GM06990 (cell line): ENCODE measurements at regions not wholly inside any gene's neighbourhood (a gene's known extent, or its start where the extent isn't known, plus 50 kb on each side); places are given as distances from the start of the nearest gene placed in this dataset.

Experiments used
- DNase-seq: peaks from one replicate; pipeline ENCODE4 v3.0.0-alpha.2; 2011; ENCODE audit not compliant: insufficient read length; ENCODE audit errors: extremely low read depth
- H3K27me3 ChIP-seq: replicated peaks from 2 replicates; pipeline ENCODE4 v1.6.0; 2011; ENCODE audit warnings: low read length; ENCODE audit not compliant: control insufficient read depth, insufficient read depth
- H3K36me3 ChIP-seq: 2 replicates; pipeline ENCODE4 v1.5.1; 2011; ENCODE audit warnings: low read length; ENCODE audit not compliant: control insufficient read depth, insufficient read depth
- H3K4me3 ChIP-seq: replicated peaks from 2 replicates; pipeline ENCODE4 v1.5.1; 2011; ENCODE audit warnings: low read depth, mild to moderate bottlenecking, control low read depth, low read length
- CTCF ChIP-seq: IDR thresholded peaks from 2 replicates; pipeline ENCODE4 v1.5.1; 2011; ENCODE audit warnings: low read length, control low read depth, mild to moderate bottlenecking, inconsistent platforms; ENCODE audit not compliant: insufficient read depth, poor library complexity, severe bottlenecking

- H3K27me3 ChIP-seq = no peaks in the 10 kb centered on the region
- H3K4me3 ChIP-seq = no peak overlapping the region
- no peaks in the 10 kb centered on the region for H3K36me3 ChIP-seq
- no peak for DNase-seq
- TF ChIP-seq CTCF = no peak
These were observed 54.9 kb upstream of the SMOC2 start for GRCh38 chr6:168385858-168386735.

GRCh38 chr6:168386973-168387372 lies 54.0 kb upstream of the SMOC2 start:
- Histone ChIP-seq H3K27me3 (no peaks in the 10 kb centered on the region), H3K36me3 (no peaks in the 10 kb centered on the region), H3K4me3 (no peak overlapping the region)
- no peak for DNase-seq
- TF ChIP-seq CTCF = no peak

- no peaks in the 10 kb centered on the region for H3K36me3 ChIP-seq
- TF ChIP-seq CTCF = no peak
- no peak overlapping the region for H3K4me3 ChIP-seq
- H3K27me3 ChIP-seq = no peaks in the 10 kb centered on the region
- DNase-seq = no peak
These were observed 53.6 kb upstream of the SMOC2 start for GRCh38 chr6:168387426-168387825.

GRCh38 chr6:168387911-168388310 lies 53.1 kb upstream of the SMOC2 start:
- no peak overlapping the region for H3K4me3 ChIP-seq
- no peaks in the 10 kb centered on the region for H3K27me3 ChIP-seq
- H3K36me3 ChIP-seq = no peaks in the 10 kb centered on the region
- TF ChIP-seq CTCF = no peak
- no peak for DNase-seq

- DNase-seq = no peak
These were observed 52.0 kb upstream of the SMOC2 start for GRCh38 chr6:168388641-168389633.

More at GRCh38 chr6:168388641-168389633, 52.0 kb upstream of the SMOC2 start:
- Histone ChIP-seq H3K36me3 (no peaks in the 10 kb centered on the region), H3K27me3 (no peaks in the 10 kb centered on the region), H3K4me3 (no peak overlapping the region)
- no peak for TF ChIP-seq CTCF
